ENCODE measurements at regions not wholly inside any gene's neighbourhood (a gene's known extent, or its start where the extent isn't known, plus 50 kb on each side); places are given as distances from the start of the nearest gene placed in this dataset.

GRCh38 chr10:31630861-31631567, 297.6 kb downstream of the ARHGAP12 start:
- no peaks in the 10 kb centered on the region for H3K36me3 ChIP-seq (replicated peaks; ENCODE audit: insufficient read depth, low read depth)
- H3K4me2 ChIP-seq: no peak overlapping the region
- no peaks in the 10 kb centered on the region for H4K20me1 ChIP-seq (ENCODE audit: insufficient read depth, poor library complexity, severe bottlenecking)
- H3K4me3 ChIP-seq: no peak overlapping the region
- no peaks in the 10 kb centered on the region for H3K9me3 ChIP-seq (ENCODE audit: low read depth)
- no peak for DNase-seq (ENCODE audit: low spot score)
- WGBS (ENCODE audit: low lambda C conversion rate, missing lambda C conversion rate): 88% methylated on average over 4 of the region's 4 CpGs
- no peaks in the 10 kb centered on the region for H3K4me1 ChIP-seq (ENCODE audit: insufficient read depth)
- no peak overlapping the region for H2AFZ ChIP-seq
- H3K27ac ChIP-seq: no peak overlapping the region
- no peaks in the 10 kb centered on the region for H3K9me2 ChIP-seq (replicated peaks; ENCODE audit: insufficient read depth)
- TF ChIP-seq EZH2phosphoT487 (IDR thresholded peaks at IDR 0.05; ENCODE audit: low read depth, severe bottlenecking, unreplicated experiment) (no peak), EZH2 (IDR thresholded peaks at IDR 0.05; ENCODE audit: borderline replicate concordance) (no peak), CTCF (IDR thresholded peaks at IDR 0.05; ENCODE audit: poor library complexity) (no peak)
- no peaks in the 10 kb centered on the region for H3K27me3 ChIP-seq
- no peaks in the 10 kb centered on the region for H3K79me2 ChIP-seq

- TF ChIP-seq EZH2phosphoT487 (IDR thresholded peaks at IDR 0.05; ENCODE audit: low read depth, severe bottlenecking, unreplicated experiment) (no peak), EZH2 (IDR thresholded peaks at IDR 0.05; ENCODE audit: borderline replicate concordance) (no peak), CTCF (IDR thresholded peaks at IDR 0.05; ENCODE audit: poor library complexity) (no peak)
- H3K27me3 ChIP-seq: no peaks in the 10 kb centered on the region
- H3K79me2 ChIP-seq: no peaks in the 10 kb centered on the region
- no peaks in the 10 kb centered on the region for H3K36me3 ChIP-seq (replicated peaks; ENCODE audit: insufficient read depth, low read depth)
- 94% methylated on average over 4 of the region's 4 CpGs for WGBS (ENCODE audit: low lambda C conversion rate, missing lambda C conversion rate)
- DNase-seq (ENCODE audit: low spot score): no peak
- no peaks in the 10 kb centered on the region for H3K9me2 ChIP-seq (replicated peaks; ENCODE audit: insufficient read depth)
- no peak overlapping the region for H3K4me2 ChIP-seq
- H3K4me1 ChIP-seq (ENCODE audit: insufficient read depth): no peaks in the 10 kb centered on the region
- H3K27ac ChIP-seq: no peak overlapping the region
- no peaks in the 10 kb centered on the region for H3K9me3 ChIP-seq (ENCODE audit: low read depth)
- H2AFZ ChIP-seq: no peak overlapping the region
- no peaks in the 10 kb centered on the region for H4K20me1 ChIP-seq (ENCODE audit: insufficient read depth, poor library complexity, severe bottlenecking)
- H3K4me3 ChIP-seq: no peak overlapping the region
These were observed 303.1 kb downstream of the ARHGAP12 start for GRCh38 chr10:31625566-31625965.

GRCh38 chr10:31624611-31625010, 304.0 kb downstream of the ARHGAP12 start:
- no peaks in the 10 kb centered on the region for H3K9me2 ChIP-seq (replicated peaks; ENCODE audit: insufficient read depth)
- H3K79me2 ChIP-seq: no peaks in the 10 kb centered on the region
- TF ChIP-seq EZH2 (IDR thresholded peaks at IDR 0.05; ENCODE audit: borderline replicate concordance): no peak
- TF ChIP-seq CTCF (IDR thresholded peaks at IDR 0.05; ENCODE audit: poor library complexity): no peak
- no peak for TF ChIP-seq EZH2phosphoT487 (IDR thresholded peaks at IDR 0.05; ENCODE audit: low read depth, severe bottlenecking, unreplicated experiment)
- no peak overlapping the region for H2AFZ ChIP-seq
- no peaks in the 10 kb centered on the region for H3K4me1 ChIP-seq (ENCODE audit: insufficient read depth)
- no peak for DNase-seq (ENCODE audit: low spot score)
- H3K27me3 ChIP-seq: no peaks in the 10 kb centered on the region
- H3K9me3 ChIP-seq (ENCODE audit: low read depth): no peaks in the 10 kb centered on the region
- no peaks in the 10 kb centered on the region for H3K36me3 ChIP-seq (replicated peaks; ENCODE audit: insufficient read depth, low read depth)
- H3K27ac ChIP-seq: no peak overlapping the region
- no peak overlapping the region for H3K4me2 ChIP-seq
- H3K4me3 ChIP-seq: no peak overlapping the region
- H4K20me1 ChIP-seq (ENCODE audit: insufficient read depth, poor library complexity, severe bottlenecking): no peaks in the 10 kb centered on the region

Measured in hepatocyte (in vitro differentiated cells).